Activated T-helper 1 cell treated with anti-CD3 and anti-CD28 coated beads, Interleukin-12 subunit alpha, Interleukin-12 subunit beta, Interleukin-2, Interleukin-4 antibody, amounts not matched to agents 30 ng/mL and 10 ng/mL and 1 ng/mL, durations not matched to agents 14 hours and 24 hours and 36 hours (primary cell): ENCODE measurements at regions not wholly inside any gene's neighbourhood (a gene's known extent, or its start where the extent isn't known, plus 50 kb on each side); places are given as distances from the start of the nearest gene placed in this dataset.
"Not testable (repeated sequence)": the region's sequence is repeated elsewhere in the genome, so short reads cannot be mapped to it uniquely, and the experiment has no call there.

ENCODE experiments used
- DNase-seq: peaks from one replicate; pipeline ENCODE4 v3.0.0; 2021; ENCODE audit warnings: low spot score
- H3K27ac Mint-ChIP-seq: one replicate; pipeline ENCODE4 v1.8.0; 2021; ENCODE audit warnings: mild to moderate bottlenecking, mixed read lengths
- H3K27me3 Mint-ChIP-seq: one replicate; pipeline ENCODE4 v1.8.0; 2022; ENCODE audit warnings: mild to moderate bottlenecking, moderate library complexity, mixed read lengths; ENCODE audit not compliant: insufficient read depth
- H3K36me3 Mint-ChIP-seq: one replicate; pipeline ENCODE4 v1.8.0; 2021; ENCODE audit warnings: low read depth, mixed read lengths
- H3K4me1 Mint-ChIP-seq: one replicate; pipeline ENCODE4 v1.8.0; 2021; ENCODE audit warnings: low read depth, mixed read lengths
- H3K4me3 Mint-ChIP-seq: one replicate; pipeline ENCODE4 v1.8.0; 2021; ENCODE audit warnings: mild to moderate bottlenecking, moderate library complexity, mixed read lengths
- H3K9me3 Mint-ChIP-seq: one replicate; pipeline ENCODE4 v1.8.0; 2021; ENCODE audit warnings: mixed read lengths
- intact Hi-C: fragments of 100-400 bp; cut with micrococcal nuclease; formaldehyde crosslinking; loops from one replicate; pipeline ENCODE4 v1.15.1; 2024

- intact Hi-C loops, result no loop called here
- peaks cover 1% of the 10 kb centered on the region for H3K27me3 Mint-ChIP-seq
- no peak overlapping the region for H3K27ac Mint-ChIP-seq
- no peak overlapping the region for H3K4me3 Mint-ChIP-seq
- no peak for DNase-seq
- no peaks in the 10 kb centered on the region for H3K9me3 Mint-ChIP-seq
- H3K36me3 Mint-ChIP-seq, result no peaks in the 10 kb centered on the region
- H3K4me1 Mint-ChIP-seq, result no peaks in the 10 kb centered on the region
Measured at GRCh38 chr1:232168508-232168907, 461.4 kb downstream of the SIPA1L2 start.

DNA sequence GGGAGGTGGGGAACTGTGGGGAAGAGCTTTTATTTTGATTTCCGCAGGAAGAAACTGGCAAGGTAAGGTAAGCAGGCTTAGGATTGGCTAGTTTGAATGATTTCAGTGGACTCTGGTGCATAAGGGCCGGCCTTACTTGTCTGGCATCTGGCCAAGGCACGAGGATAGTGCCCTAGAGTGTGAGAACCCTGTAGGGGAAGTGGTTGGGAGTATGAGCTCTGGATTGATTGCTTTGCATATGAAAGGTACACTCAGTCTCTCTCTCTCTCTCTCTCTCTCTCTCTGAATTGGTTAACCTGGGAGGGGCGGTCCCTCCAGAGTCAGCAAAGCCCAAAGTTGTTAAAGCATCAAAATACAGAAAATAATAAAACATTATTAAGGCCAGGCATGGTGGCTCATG is 463.0 kb downstream of the SIPA1L2 start:
- Mint-ChIP-seq H3K27ac (no peak overlapping the region), H3K36me3 (no peaks in the 10 kb centered on the region), H3K4me3 (no peak overlapping the region), H3K4me1 (no peaks in the 10 kb centered on the region), H3K27me3 (peaks cover 1% of the 10 kb centered on the region), H3K9me3 (no peaks in the 10 kb centered on the region)
- intact Hi-C loops, result no loop called here
- no peak for DNase-seq

DNA sequence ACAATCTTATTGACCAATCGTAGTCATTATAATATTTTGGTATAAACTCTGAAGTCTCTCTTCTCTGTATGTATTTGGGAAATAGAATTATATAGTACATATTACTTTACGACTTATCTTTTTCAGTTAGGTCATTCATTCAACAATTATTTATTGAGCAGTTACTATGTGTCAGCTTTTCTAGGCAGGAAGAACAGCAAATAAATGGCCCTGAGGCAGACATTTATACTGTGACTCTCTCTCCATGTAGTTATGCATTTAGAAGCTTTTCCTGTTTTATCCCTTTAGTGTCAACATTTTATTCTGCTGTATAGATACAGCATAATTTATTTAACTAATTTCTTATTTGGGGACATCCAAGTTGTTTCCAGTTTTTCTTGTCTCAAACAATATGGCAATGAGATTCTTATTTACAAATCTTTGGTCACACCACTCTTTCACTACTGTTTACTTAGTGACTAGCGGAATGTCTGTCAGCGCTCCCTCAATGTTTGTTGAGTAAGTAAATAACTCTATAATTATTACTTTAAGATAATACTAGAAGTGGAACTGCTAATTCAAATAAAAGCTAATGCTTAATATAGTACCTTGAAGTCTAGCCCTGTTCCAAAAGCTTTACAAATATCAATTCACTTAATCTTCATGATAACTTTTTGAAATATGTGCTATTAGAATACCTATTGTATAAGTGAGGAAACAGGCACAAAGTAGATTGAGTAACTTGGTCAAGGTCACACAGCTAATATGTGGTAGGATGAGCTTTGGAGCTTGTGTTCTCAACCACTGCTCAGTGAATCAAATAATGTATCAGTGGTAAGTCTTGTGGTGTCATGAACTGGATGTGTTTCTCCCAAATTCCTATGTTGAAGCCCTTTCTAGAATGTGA is 465.6 kb downstream of the SIPA1L2 start:
- Mint-ChIP-seq H3K36me3 (no peaks in the 10 kb centered on the region), H3K27ac (no peak overlapping the region), H3K4me3 (no peak overlapping the region), H3K4me1 (no peaks in the 10 kb centered on the region), H3K27me3 (peaks cover 1% of the 10 kb centered on the region), H3K9me3 (no peaks in the 10 kb centered on the region)
- intact Hi-C loops, result no loop called here
- no peak for DNase-seq

- no peak overlapping the region for H3K4me3 Mint-ChIP-seq
- no peaks in the 10 kb centered on the region for H3K4me1 Mint-ChIP-seq
- no peak for DNase-seq
- H3K36me3 Mint-ChIP-seq, result no peaks in the 10 kb centered on the region
- H3K27me3 Mint-ChIP-seq, result peaks cover 1% of the 10 kb centered on the region
- intact Hi-C loops, result no loop called here
- peaks cover 3% of the 10 kb centered on the region for H3K9me3 Mint-ChIP-seq
- H3K27ac Mint-ChIP-seq, result no peak overlapping the region
Measured at GRCh38 chr1:232163533-232163932, 466.4 kb downstream of the SIPA1L2 start.

DNA sequence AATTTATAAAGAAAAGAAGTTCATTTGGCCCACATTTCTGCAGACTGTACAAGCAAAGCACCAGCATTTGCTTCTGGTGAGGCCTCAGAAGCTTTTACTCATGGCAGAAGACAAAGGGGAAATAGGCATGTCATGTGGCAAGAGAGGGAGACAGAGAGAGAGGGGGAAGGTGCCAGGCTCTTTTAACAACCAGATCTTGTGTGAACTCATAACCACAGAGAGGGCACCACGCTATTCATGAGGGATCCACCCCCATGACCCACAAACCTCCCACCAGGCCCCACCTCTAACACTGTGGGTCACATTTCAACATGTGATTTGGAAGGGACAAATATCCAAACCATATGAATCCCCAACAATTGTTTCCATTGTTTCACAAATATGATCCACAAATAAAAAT is 467.9 kb downstream of the SIPA1L2 start:
- H3K27ac Mint-ChIP-seq, result no peak overlapping the region
- H3K36me3 Mint-ChIP-seq, result no peaks in the 10 kb centered on the region
- DNase-seq, result no peak
- no peak overlapping the region for H3K4me3 Mint-ChIP-seq
- H3K27me3 Mint-ChIP-seq, result peaks cover 1% of the 10 kb centered on the region
- no peaks in the 10 kb centered on the region for H3K4me1 Mint-ChIP-seq
- intact Hi-C loops, result no loop called here
- peaks cover 5% of the 10 kb centered on the region for H3K9me3 Mint-ChIP-seq

DNA sequence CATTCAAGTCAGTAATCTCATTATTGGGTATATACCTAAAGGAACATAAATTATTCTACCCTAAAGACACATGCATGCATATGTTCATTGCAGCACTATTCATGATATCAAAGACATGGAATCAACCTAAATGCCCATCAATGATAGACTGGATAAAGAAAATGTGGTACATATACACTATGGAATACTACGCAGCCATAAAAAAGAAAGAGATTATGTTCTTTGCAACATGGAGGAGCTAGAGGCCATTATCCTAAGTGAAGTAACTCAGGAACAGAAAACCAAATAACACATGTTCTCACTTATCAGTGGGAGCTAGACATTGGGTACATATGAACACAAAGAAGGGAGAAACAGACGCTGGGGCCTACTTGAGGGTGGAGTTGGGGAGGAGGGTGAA is 471.4 kb downstream of the SIPA1L2 start:
- H3K4me1 Mint-ChIP-seq, H3K27me3 Mint-ChIP-seq, H3K9me3 Mint-ChIP-seq, DNase-seq, H3K27ac Mint-ChIP-seq, H3K36me3 Mint-ChIP-seq, H3K4me3 Mint-ChIP-seq, intact Hi-C loops: not testable (repeated sequence)

DNA sequence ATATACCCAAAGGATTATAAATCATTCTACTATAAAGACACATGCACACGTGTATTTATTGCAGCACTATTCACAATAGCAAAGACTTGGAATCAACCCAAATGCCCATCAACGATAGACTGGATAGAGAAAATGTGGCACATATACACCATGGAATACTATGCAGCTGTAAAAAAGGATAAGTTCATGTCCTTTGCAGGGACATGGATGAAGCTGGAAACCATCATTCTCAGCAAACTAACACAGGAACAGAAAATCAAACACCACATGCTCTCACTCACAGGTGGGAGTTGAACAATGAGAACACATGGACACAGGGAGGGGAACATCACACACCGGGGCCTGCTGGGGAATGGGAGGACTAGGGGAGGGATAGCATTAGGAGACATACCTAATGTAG is 473.9 kb downstream of the SIPA1L2 start:
- H3K4me1 Mint-ChIP-seq, intact Hi-C loops, H3K36me3 Mint-ChIP-seq, H3K27me3 Mint-ChIP-seq, DNase-seq, H3K9me3 Mint-ChIP-seq, H3K4me3 Mint-ChIP-seq, H3K27ac Mint-ChIP-seq: not testable (repeated sequence)

DNA sequence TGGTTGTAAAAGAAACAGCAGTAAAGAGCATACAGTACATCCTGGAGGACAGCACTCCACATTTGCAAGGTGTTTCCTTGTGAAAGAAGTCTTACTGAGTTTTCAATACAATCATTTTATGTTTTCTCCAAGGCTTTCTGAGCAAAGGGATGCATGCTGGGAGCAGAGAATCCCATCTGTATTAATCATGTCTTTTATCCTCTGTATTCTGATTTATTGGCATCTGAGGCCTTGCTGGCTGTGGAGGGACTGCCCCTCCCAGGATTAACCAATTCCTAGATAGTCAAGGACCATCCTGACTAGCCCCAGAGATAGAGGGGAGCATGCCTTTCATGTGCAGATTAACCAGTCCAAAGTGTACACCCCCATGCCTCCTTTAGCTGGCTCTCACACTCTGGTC is 476.3 kb downstream of the SIPA1L2 start:
- H3K27ac Mint-ChIP-seq, result no peak overlapping the region
- H3K4me1 Mint-ChIP-seq, result no peaks in the 10 kb centered on the region
- peaks cover 3% of the 10 kb centered on the region for H3K9me3 Mint-ChIP-seq
- no peaks in the 10 kb centered on the region for H3K36me3 Mint-ChIP-seq
- H3K4me3 Mint-ChIP-seq, result no peak overlapping the region
- intact Hi-C loops, result no loop called here
- peaks cover 3% of the 10 kb centered on the region for H3K27me3 Mint-ChIP-seq
- no peak for DNase-seq

- DNase-seq, result no peak
- intact Hi-C loops, result no loop called here
- Mint-ChIP-seq H3K9me3 (no peaks in the 10 kb centered on the region), H3K4me3 (no peak overlapping the region), H3K27me3 (peaks cover 6% of the 10 kb centered on the region), H3K36me3 (no peaks in the 10 kb centered on the region), H3K4me1 (no peaks in the 10 kb centered on the region), H3K27ac (no peak overlapping the region)
Measured at GRCh38 chr1:232150770-232151548, 479.0 kb downstream of the SIPA1L2 start.

- Mint-ChIP-seq H3K9me3 (no peaks in the 10 kb centered on the region), H3K4me1 (no peaks in the 10 kb centered on the region), H3K27ac (no peak overlapping the region), H3K4me3 (no peak overlapping the region), H3K36me3 (no peaks in the 10 kb centered on the region), H3K27me3 (peaks cover 7% of the 10 kb centered on the region)
- DNase-seq, result no peak
- intact Hi-C loops, result no loop called here
Measured at GRCh38 chr1:232149287-232150201, 480.4 kb downstream of the SIPA1L2 start.

DNA sequence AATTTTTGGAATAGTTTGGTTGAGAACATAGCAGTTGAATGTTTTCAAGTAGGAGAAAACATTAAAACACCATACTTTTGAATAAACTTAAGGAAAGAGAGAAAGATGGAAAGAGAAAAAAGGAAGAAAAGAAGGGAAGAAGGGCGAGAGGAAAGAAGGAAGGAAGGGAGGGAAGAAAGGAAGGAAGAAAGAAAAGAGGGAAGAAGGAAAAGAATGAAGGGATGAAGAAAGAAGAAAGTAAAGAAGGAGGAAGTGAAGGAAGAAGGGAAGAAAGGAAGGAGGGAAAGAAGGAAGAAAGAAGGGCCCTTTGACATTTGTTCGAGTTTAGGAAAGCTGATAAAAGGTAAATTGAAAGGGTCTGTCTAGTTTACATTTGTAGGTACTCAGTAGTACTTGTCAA is 482.7 kb downstream of the SIPA1L2 start:
- no peak overlapping the region for H3K27ac Mint-ChIP-seq
- peaks cover 7% of the 10 kb centered on the region for H3K27me3 Mint-ChIP-seq
- intact Hi-C loops, result no loop called here
- no peak for DNase-seq
- H3K9me3 Mint-ChIP-seq, result no peaks in the 10 kb centered on the region
- no peak overlapping the region for H3K4me3 Mint-ChIP-seq
- H3K4me1 Mint-ChIP-seq, result no peaks in the 10 kb centered on the region
- no peaks in the 10 kb centered on the region for H3K36me3 Mint-ChIP-seq

DNA sequence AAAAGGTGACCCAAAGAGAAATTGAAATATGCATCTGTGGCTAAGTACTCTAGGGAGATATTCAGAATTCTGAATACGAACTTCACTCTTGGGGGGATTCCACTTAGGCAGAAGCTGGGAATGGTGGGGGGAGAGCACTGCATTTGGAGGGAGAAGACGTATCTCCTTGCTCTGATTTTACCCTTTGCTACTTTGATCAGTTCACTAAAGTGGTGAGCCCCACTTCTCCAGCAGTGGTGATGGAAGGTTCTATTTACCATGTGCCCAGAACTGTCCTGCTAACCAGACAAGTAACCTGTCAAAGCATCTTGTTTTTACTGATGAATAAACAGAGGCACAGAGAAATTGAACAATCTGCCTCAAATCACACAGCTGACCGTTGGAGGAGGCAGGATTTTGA is 483.4 kb downstream of the SIPA1L2 start:
- H3K9me3 Mint-ChIP-seq, result no peaks in the 10 kb centered on the region
- H3K27ac Mint-ChIP-seq, result no peak overlapping the region
- H3K4me1 Mint-ChIP-seq, result no peaks in the 10 kb centered on the region
- H3K27me3 Mint-ChIP-seq, result peaks cover 7% of the 10 kb centered on the region
- no peak overlapping the region for H3K4me3 Mint-ChIP-seq
- intact Hi-C loops, result no loop called here
- DNase-seq, result no peak
- no peaks in the 10 kb centered on the region for H3K36me3 Mint-ChIP-seq

GRCh38 chr1:232145768-232146167 is 484.2 kb downstream of the SIPA1L2 start:
- no peaks in the 10 kb centered on the region for H3K4me1 Mint-ChIP-seq
- H3K27me3 Mint-ChIP-seq, result peaks cover 6% of the 10 kb centered on the region
- no peaks in the 10 kb centered on the region for H3K9me3 Mint-ChIP-seq
- intact Hi-C loops, result no loop called here
- no peaks in the 10 kb centered on the region for H3K36me3 Mint-ChIP-seq
- H3K4me3 Mint-ChIP-seq, result no peak overlapping the region
- DNase-seq, result no peak
- H3K27ac Mint-ChIP-seq, result no peak overlapping the region
